ENCODE measurements at regions not wholly inside any gene's neighbourhood (a gene's known extent, or its start where the extent isn't known, plus 50 kb on each side); places are given as distances from the start of the nearest gene placed in this dataset.

DNA sequence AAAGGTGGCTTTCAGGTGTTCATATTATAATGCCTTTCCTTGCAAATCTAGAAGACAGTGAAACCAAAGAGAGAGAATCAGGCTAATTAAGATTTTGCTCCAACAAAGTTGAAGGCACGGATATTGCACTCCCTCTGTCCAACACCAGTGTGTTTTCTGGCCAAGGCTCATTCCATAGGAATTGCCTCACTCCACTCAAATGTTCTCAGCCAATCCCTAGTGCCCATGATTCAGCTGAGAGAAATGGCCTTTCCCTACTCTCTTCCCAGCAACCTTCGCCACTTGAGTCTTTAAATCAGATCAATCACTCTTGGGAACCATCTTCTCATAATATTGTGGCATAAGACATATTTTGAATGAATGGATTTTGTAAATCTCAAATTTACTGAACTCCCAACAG is 768.2 kb upstream of the ACVR2A start:
- DNase-seq (ENCODE audit: low read depth): peak; percentile 31
- TF ChIP-seq, protein P1, sequence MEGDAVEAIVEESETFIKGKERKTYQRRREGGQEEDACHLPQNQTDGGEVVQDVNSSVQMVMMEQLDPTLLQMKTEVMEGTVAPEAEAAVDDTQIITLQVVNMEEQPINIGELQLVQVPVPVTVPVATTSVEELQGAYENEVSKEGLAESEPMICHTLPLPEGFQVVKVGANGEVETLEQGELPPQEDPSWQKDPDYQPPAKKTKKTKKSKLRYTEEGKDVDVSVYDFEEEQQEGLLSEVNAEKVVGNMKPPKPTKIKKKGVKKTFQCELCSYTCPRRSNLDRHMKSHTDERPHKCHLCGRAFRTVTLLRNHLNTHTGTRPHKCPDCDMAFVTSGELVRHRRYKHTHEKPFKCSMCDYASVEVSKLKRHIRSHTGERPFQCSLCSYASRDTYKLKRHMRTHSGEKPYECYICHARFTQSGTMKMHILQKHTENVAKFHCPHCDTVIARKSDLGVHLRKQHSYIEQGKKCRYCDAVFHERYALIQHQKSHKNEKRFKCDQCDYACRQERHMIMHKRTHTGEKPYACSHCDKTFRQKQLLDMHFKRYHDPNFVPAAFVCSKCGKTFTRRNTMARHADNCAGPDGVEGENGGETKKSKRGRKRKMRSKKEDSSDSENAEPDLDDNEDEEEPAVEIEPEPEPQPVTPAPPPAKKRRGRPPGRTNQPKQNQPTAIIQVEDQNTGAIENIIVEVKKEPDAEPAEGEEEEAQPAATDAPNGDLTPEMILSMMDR (IDR thresholded peaks at IDR 0.05; ENCODE audit: insufficient read depth, low read depth, low read length): no peak
- no peak overlapping the region for H3K4me3 ChIP-seq (ENCODE audit: low read depth, low read length)

DNA sequence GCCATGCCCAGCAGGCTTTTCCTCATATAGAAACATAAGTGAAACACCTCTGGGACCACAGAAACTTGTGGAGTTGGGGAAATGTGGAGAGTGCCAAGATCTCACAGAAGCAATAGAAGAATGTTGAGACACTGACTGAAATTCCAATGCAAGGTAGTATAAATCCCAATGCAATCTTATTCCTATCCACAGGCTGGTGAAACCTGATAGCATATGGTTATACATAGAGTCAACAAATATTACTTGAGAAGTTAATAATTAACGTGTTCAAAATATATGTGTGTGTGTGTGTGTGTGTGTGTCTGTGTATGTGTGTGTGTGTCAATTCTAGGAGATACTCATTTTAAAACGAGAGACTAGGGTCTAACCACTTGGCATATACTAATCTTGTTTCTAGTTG is 776.8 kb upstream of the ACVR2A start:
- TF ChIP-seq, protein P1 (IDR thresholded peaks at IDR 0.05; ENCODE audit: insufficient read depth, low read depth, low read length): no peak
- DNase-seq (ENCODE audit: low read depth): no peak

DNA sequence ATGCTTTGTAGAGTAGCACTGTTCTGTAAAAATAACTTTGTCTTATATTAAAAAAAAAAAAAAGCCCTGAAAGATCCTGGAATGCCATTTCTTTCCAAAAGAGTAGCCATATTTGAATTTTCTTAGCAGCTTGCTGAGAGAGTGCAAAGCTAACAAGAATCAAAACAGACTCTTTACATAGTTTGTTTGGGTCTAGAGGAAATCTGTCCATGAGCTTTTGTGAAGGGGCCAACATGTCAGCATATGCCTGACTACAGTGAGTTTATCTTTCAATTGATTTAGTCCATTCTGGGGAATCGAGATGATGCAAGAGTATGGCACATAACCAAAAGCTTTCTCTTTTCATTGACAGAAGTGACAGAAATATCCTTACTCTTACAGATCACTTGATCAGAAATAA is 777.7 kb upstream of the ACVR2A start:
- TF ChIP-seq, protein P1 (IDR thresholded peaks at IDR 0.05; ENCODE audit: insufficient read depth, low read depth, low read length): no peak
- DNase-seq (ENCODE audit: low read depth): no peak

More for the DNA sequence above, 776.8 kb upstream of the ACVR2A start:
- H3K4me3 ChIP-seq (ENCODE audit: low read depth, low read length): no peak overlapping the region

DNA sequence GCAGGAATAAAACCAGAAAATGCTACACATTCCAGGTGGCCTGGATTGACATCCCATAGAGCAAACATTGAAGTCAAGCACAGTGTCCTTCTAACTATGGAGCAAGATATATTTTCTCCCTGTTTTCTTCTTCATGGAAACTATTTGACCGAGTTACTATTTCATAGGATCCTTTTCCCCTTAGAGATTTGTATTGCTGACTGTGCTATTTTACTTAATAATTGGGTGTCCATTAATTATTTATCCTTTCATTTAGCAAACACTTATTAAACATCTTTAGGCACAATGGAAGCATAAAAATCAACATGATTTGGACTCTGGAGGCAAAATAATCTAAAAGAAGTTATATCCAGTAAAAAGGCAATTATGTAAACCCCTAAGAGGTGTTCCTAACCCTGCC is 782.8 kb upstream of the ACVR2A start:
- no peak for DNase-seq (ENCODE audit: low read depth)
- H3K4me3 ChIP-seq (ENCODE audit: low read depth, low read length): no peak overlapping the region
- TF ChIP-seq, protein P1 (IDR thresholded peaks at IDR 0.05; ENCODE audit: insufficient read depth, low read depth, low read length): no peak

More for the DNA sequence above, 777.7 kb upstream of the ACVR2A start:
- H3K4me3 ChIP-seq (ENCODE audit: low read depth, low read length): no peak overlapping the region

DNA sequence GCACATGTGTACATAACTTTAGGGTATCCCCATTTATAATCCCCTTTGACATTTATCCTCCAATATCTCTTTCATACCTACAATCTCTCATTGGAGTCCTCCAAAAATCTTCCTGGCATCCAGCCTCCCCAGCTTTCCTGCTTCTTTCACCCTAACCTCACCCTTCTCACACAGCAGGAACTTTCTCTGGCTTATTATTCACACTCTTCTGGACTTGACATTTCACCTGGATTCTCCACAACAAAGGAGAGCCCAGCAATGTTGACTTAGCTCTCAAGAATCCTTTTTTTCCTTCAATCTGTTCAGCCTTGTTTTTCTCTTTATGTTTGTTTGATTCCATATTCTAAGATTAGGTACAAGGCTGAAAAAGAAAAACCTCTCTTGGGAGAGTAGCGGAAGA is 783.6 kb upstream of the ACVR2A start:
- no peak overlapping the region for H3K4me3 ChIP-seq (ENCODE audit: low read depth, low read length)
- TF ChIP-seq, protein P1 (IDR thresholded peaks at IDR 0.05; ENCODE audit: insufficient read depth, low read depth, low read length): no peak
- DNase-seq (ENCODE audit: low read depth): no peak

DNA sequence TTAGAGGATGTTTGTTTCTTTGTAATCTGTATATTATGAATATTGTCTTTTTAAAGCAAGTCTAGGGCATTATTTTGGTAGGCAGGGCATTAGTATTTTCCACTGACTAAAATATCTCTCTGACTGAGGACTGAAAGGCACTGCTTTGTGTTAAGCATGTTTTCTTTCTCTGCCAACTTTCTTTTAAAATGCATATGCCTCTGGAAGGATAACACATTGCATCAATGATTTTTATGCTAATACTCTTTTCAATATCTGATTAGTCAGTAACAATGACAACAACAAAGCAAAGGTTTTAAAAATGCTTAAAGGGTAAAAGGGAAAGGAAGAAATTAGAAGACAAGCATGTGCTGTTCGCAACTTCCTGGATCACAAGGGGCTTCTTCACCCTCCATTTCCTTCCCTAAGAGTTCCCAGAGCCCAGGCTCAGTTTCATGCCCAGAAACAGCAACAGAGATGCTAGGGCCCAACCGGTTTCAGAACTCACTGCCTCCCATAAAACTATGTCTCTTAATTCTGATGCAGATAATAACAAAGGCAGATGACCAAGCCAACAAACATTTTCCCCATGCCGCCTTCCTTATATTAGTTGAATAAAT is 786.8 kb upstream of the ACVR2A start:
- TF ChIP-seq, protein P1 (IDR thresholded peaks at IDR 0.05; ENCODE audit: insufficient read depth, low read depth, low read length): no peak
- no peak overlapping the region for H3K4me3 ChIP-seq (ENCODE audit: low read depth, low read length)
- no peak for DNase-seq (ENCODE audit: low read depth)

DNA sequence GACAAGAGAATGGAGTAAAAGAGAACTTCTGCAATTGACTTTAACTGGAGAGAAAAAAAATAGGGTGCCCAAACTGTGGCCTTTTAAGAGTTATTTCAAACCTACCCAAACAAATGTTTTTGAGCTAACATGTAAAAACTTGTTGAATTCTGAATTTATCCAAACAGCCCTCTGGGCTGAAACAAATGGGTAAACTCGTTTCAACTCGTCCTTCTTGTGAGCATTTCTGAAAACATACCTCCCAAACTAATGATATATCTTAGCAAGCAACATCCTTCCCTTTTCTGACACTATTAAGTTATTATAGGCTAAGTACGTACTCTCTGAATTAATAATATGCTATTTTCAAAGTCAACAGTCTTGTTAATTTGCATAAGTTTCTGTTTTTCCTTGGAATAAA is 793.0 kb upstream of the ACVR2A start:
- no peak for DNase-seq (ENCODE audit: low read depth)
- TF ChIP-seq, protein P1 (IDR thresholded peaks at IDR 0.05; ENCODE audit: insufficient read depth, low read depth, low read length): no peak
- no peak overlapping the region for H3K4me3 ChIP-seq (ENCODE audit: low read depth, low read length)
